ENCODE measurements at regions not wholly inside any gene's neighbourhood (a gene's known extent, or its start where the extent isn't known, plus 50 kb on each side); places are given as distances from the start of the nearest gene placed in this dataset.
A peak's percentile ranks its signal among the peaks of the same experiment; 100 is the strongest.
"Not testable (repeated sequence)": the region's sequence is repeated elsewhere in the genome, so short reads cannot be mapped to it uniquely, and the experiment has no call there.

GRCh38 chr9:107827884-107828283, 338.3 kb upstream of the KLF4 start:
- no peak overlapping the region for H3K4me3 ChIP-seq (ENCODE audit: low read depth, low read length)
- TF ChIP-seq CTCF (IDR thresholded peaks at IDR 0.05; ENCODE audit: insufficient read depth, low read depth, low read length, missing control alignments): no peak
- no peak for DNase-seq (ENCODE audit: low read depth)

- no peak for TF ChIP-seq CTCF (IDR thresholded peaks at IDR 0.05; ENCODE audit: insufficient read depth, low read depth, low read length, missing control alignments)
- H3K4me3 ChIP-seq (ENCODE audit: low read depth, low read length): no peak overlapping the region
- DNase-seq (ENCODE audit: low read depth): peak; percentile 78
Measured at GRCh38 chr9:107827304-107827703, 337.7 kb upstream of the KLF4 start.

- not testable (repeated sequence) for DNase-seq (ENCODE audit: low read depth); H3K4me3 ChIP-seq (ENCODE audit: low read depth, low read length)
Measured at GRCh38 chr9:107826688-107826983, 337.1 kb upstream of the KLF4 start.

GRCh38 chr9:107824556-107824955, 335.0 kb upstream of the KLF4 start:
- DNase-seq (ENCODE audit: low read depth): no peak
- no peak overlapping the region for H3K4me3 ChIP-seq (ENCODE audit: low read depth, low read length)
- no peak for TF ChIP-seq CTCF (IDR thresholded peaks at IDR 0.05; ENCODE audit: insufficient read depth, low read depth, low read length, missing control alignments)

- DNase-seq (ENCODE audit: low read depth): no peak
- TF ChIP-seq CTCF (IDR thresholded peaks at IDR 0.05; ENCODE audit: insufficient read depth, low read depth, low read length, missing control alignments): no peak
- H3K4me3 ChIP-seq (ENCODE audit: low read depth, low read length): no peak overlapping the region
Measured at GRCh38 chr9:107819772-107820565, 330.4 kb upstream of the KLF4 start.

GRCh38 chr9:107818503-107818829, 328.9 kb upstream of the KLF4 start:
- not testable (repeated sequence) for H3K4me3 ChIP-seq (ENCODE audit: low read depth, low read length)

GRCh38 chr9:107817595-107818502, 328.3 kb upstream of the KLF4 start:
- H3K4me3 ChIP-seq (ENCODE audit: low read depth, low read length); DNase-seq (ENCODE audit: low read depth): not testable (repeated sequence)

More at GRCh38 chr9:107818503-107818829, 328.9 kb upstream of the KLF4 start:
- DNase-seq (ENCODE audit: low read depth): not testable (repeated sequence)

GRCh38 chr9:107816561-107817021, 327.0 kb upstream of the KLF4 start:
- no peak for TF ChIP-seq CTCF (IDR thresholded peaks at IDR 0.05; ENCODE audit: insufficient read depth, low read depth, low read length, missing control alignments)
- DNase-seq (ENCODE audit: low read depth): peak; percentile 76
- H3K4me3 ChIP-seq (ENCODE audit: low read depth, low read length): no peak overlapping the region
